CD14-positive monocyte (primary cell): ENCODE measurements at regions not wholly inside any gene's neighbourhood (a gene's known extent, or its start where the extent isn't known, plus 50 kb on each side); places are given as distances from the start of the nearest gene placed in this dataset.

Experiments
- DNase-seq, 3 donors: peaks; one replicate each; pipeline ENCODE4 v3.0.0-alpha.2; 2011 to 2022
- H2AFZ ChIP-seq: 2 replicates; pipeline ENCODE4 v1.6.0; 2012; ENCODE audit warnings: mild to moderate bottlenecking, low read depth, low read length, inconsistent platforms; ENCODE audit not compliant: insufficient read depth, poor library complexity, severe bottlenecking
- H3K27ac ChIP-seq, 2 donors: 1 replicate in 1 of 2; 2 replicates in 1 of 2; pipeline ENCODE4 v1.5.1; 2012 to 2013; ENCODE audit warnings: low read length in 2 of 2, control low read depth in 1 of 2, inconsistent platforms in 1 of 2, low read depth in 1 of 2, mild to moderate bottlenecking in 1 of 2
- H3K27me3 ChIP-seq, 2 donors: one replicate each; pipeline versions ENCODE4 v1.6.0 to v1.6.1; 2011 to 2013; ENCODE audit warnings: low read length in 2 of 2; ENCODE audit not compliant: control insufficient read depth in 2 of 2, insufficient read depth in 2 of 2
- H3K36me3 ChIP-seq, 2 donors: replicated peaks in 1 of 2; 1 replicate in 1 of 2; 2 replicates in 1 of 2; pipeline versions ENCODE4 v1.5.1 to v1.6.1; 2012 to 2013; ENCODE audit warnings: low read length in 2 of 2, control low read depth in 1 of 2, inconsistent platforms in 1 of 2, mild to moderate bottlenecking in 1 of 2; ENCODE audit not compliant: insufficient read depth in 2 of 2, control insufficient read depth in 1 of 2
- H3K4me1 ChIP-seq, 2 donors: 1 replicate in 1 of 2; 2 replicates in 1 of 2; pipeline versions ENCODE4 v1.5.1 to v1.6.1; 2012 to 2013; ENCODE audit warnings: low read length in 2 of 2, control low read depth in 1 of 2, inconsistent platforms in 1 of 2, mild to moderate bottlenecking in 1 of 2, moderate library complexity in 1 of 2; ENCODE audit not compliant: insufficient read depth in 2 of 2, control insufficient read depth in 1 of 2
- H3K4me2 ChIP-seq: replicated peaks from 2 replicates; pipeline ENCODE3; 2012; ENCODE audit warnings: low read length, moderate library complexity, mild to moderate bottlenecking; ENCODE audit not compliant: poor library complexity, severe bottlenecking; ENCODE audit errors: extremely low read depth
- H3K4me3 ChIP-seq, 3 experiments: fragments of 200-600 bp in 1 of 3; sonication (generic) in 1 of 3; replicated peaks in 1 of 3; 1 replicate in 2 of 3; 2 replicates in 1 of 3; pipeline ENCODE4 v1.5.1; 2011 to 2013; ENCODE audit warnings: low read length in 3 of 3, mild to moderate bottlenecking in 3 of 3, control low read depth in 2 of 3, low read depth in 2 of 3, inconsistent platforms in 1 of 3, moderate library complexity in 1 of 3
- H3K79me2 ChIP-seq: 2 replicates; pipeline ENCODE4 v1.6.0; 2012; ENCODE audit warnings: mild to moderate bottlenecking, control low read depth, inconsistent platforms, low read length, moderate library complexity; ENCODE audit not compliant: insufficient read depth
- H3K9ac ChIP-seq: 2 replicates; pipeline ENCODE4 v1.6.0; 2017; ENCODE audit warnings: low read length, mild to moderate bottlenecking; ENCODE audit not compliant: insufficient read depth, poor library complexity, severe bottlenecking
- H3K9me3 ChIP-seq, 2 donors: replicated peaks in 1 of 2; 1 replicate in 1 of 2; 2 replicates in 1 of 2; pipeline versions ENCODE4 v1.5.1 to v1.6.1; 2012 to 2013; ENCODE audit warnings: low read length in 2 of 2, control low read depth in 1 of 2; ENCODE audit not compliant: control insufficient read depth in 1 of 2, insufficient read depth in 1 of 2
- H4K20me1 ChIP-seq: 2 replicates; pipeline ENCODE4 v1.6.0; 2012; ENCODE audit warnings: mild to moderate bottlenecking, low read length, control low read depth, moderate library complexity; ENCODE audit not compliant: insufficient read depth
- H3K27ac Mint-ChIP-seq, 7 donors: one replicate each; pipeline ENCODE4 v1.8.0; 2020; ENCODE audit warnings: mild to moderate bottlenecking in 7 of 7, mixed read lengths in 7 of 7, moderate library complexity in 6 of 7, inconsistent platforms in 2 of 7
- H3K27me3 Mint-ChIP-seq, 3 donors: one replicate each; pipeline ENCODE4 v1.8.0; 2021 to 2022; ENCODE audit warnings: low read depth in 3 of 3, mild to moderate bottlenecking in 3 of 3, mixed read lengths in 3 of 3, moderate library complexity in 3 of 3, inconsistent platforms in 1 of 3
- H3K36me3 Mint-ChIP-seq, 2 donors: one replicate each; pipeline ENCODE4 v1.8.0; 2020; ENCODE audit warnings: mixed read lengths in 2 of 2, inconsistent platforms in 1 of 2, mild to moderate bottlenecking in 1 of 2
- H3K4me1 Mint-ChIP-seq: one replicate; pipeline ENCODE4 v1.8.0; 2020; ENCODE audit warnings: mild to moderate bottlenecking, mixed read lengths
- H3K4me3 Mint-ChIP-seq, 2 donors: one replicate each; pipeline ENCODE4 v1.8.0; 2020; ENCODE audit warnings: mild to moderate bottlenecking in 2 of 2, mixed read lengths in 2 of 2, moderate library complexity in 1 of 2
- H3K9me3 Mint-ChIP-seq, 7 donors: one replicate each; pipeline ENCODE4 v1.8.0; 2020 to 2022; ENCODE audit warnings: mixed read lengths in 7 of 7, mild to moderate bottlenecking in 6 of 7, moderate library complexity in 6 of 7, inconsistent platforms in 2 of 7
- CTCF ChIP-seq: fragments of 200-600 bp; IDR thresholded peaks from one replicate; pipeline ENCODE4 v1.8.0; 2022; ENCODE audit warnings: antibody characterized with exemption, mild to moderate bottlenecking
- WGBS: methylation state at CpG from one replicate; pipeline ENCODE4 v1.1.5; 2013; ENCODE audit warnings: missing lambda C conversion rate; ENCODE audit not compliant: insufficient coverage; 5-methylcytosine and 5-hydroxymethylcytosine counted together
- intact Hi-C, 2 donors: fragments of 100-400 bp; cut with micrococcal nuclease; formaldehyde crosslinking; loops; one replicate each; pipeline versions ENCODE4 v1.15.0 to v1.15.1; 2023

- peaks cover 0 to 12% (median 4%) of the 10 kb centered on the region in 7 donors for H3K9me3 Mint-ChIP-seq
- DNase-seq, result no peak
- H3K27ac Mint-ChIP-seq, result no peak overlapping the region
- Histone ChIP-seq H3K4me1 (no peaks in the 10 kb centered on the region), H3K27me3 (no peaks in the 10 kb centered on the region), H3K9me3 (peaks cover 3 to 7% of the 10 kb centered on the region in 2 donors), H3K4me3 (no peak overlapping the region), H2AFZ (no peak overlapping the region), H3K9ac (no peak overlapping the region), H3K79me2 (no peaks in the 10 kb centered on the region), H3K4me2 (no peak overlapping the region), H4K20me1 (no peaks in the 10 kb centered on the region), H3K27ac (no peak overlapping the region), H3K36me3 (no peaks in the 10 kb centered on the region)
- no peak overlapping the region for H3K4me3 Mint-ChIP-seq
- TF ChIP-seq CTCF, result no peak
- intact Hi-C loops, result no loop called here
- H3K36me3 Mint-ChIP-seq, result no peaks in the 10 kb centered on the region
- H3K4me1 Mint-ChIP-seq, result no peaks in the 10 kb centered on the region
- H3K27me3 Mint-ChIP-seq, result no peaks in the 10 kb centered on the region
- WGBS, result no CpG with 5 or more reads among the region's 2 CpGs
These were observed 352.2 kb upstream of the CPEB2 start for GRCh38 chr4:14650127-14650526.

- WGBS, result 92% methylated on average over 2 of the region's 2 CpGs
- no peaks in the 10 kb centered on the region for H3K4me1 Mint-ChIP-seq
- TF ChIP-seq CTCF, result no peak
- no peaks in the 10 kb centered on the region for H3K27me3 Mint-ChIP-seq
- H3K4me3 Mint-ChIP-seq, result no peak overlapping the region
- Histone ChIP-seq H3K27ac (no peak overlapping the region), H3K4me2 (no peak overlapping the region), H4K20me1 (no peaks in the 10 kb centered on the region), H3K9ac (no peak overlapping the region), H3K9me3 (peaks cover 3 to 7% of the 10 kb centered on the region in 2 donors), H3K4me1 (no peaks in the 10 kb centered on the region), H3K27me3 (no peaks in the 10 kb centered on the region), H3K79me2 (no peaks in the 10 kb centered on the region), H2AFZ (no peak overlapping the region), H3K4me3 (no peak overlapping the region), H3K36me3 (no peaks in the 10 kb centered on the region)
- H3K9me3 Mint-ChIP-seq, result peaks cover 2 to 17% (median 6%) of the 10 kb centered on the region in 7 donors
- H3K36me3 Mint-ChIP-seq, result no peaks in the 10 kb centered on the region
- DNase-seq, result no peak
- intact Hi-C loops, result no loop called here
- no peak overlapping the region for H3K27ac Mint-ChIP-seq
These were observed 349.8 kb upstream of the CPEB2 start for GRCh38 chr4:14652522-14652921.
